HEK293 (cell line): ENCODE measurements at regions not wholly inside any gene's neighbourhood (a gene's known extent, or its start where the extent isn't known, plus 50 kb on each side); places are given as distances from the start of the nearest gene placed in this dataset.

Experiments
- CTCF ChIA-PET: fragments of 350-600 bp; formaldehyde crosslinking; extraction: SDS; loops from one replicate; lab custom pipeline; 2021; ENCODE audit warnings: antibody characterized with exemption; lab: Yijun Ruan, JAX
- POLR2A ChIA-PET: fragments of 300-600 bp; formaldehyde crosslinking; extraction: SDS; loops from one replicate; lab custom pipeline; 2020; ENCODE audit warnings: antibody characterized with exemption, inconsistent platforms; lab: Yijun Ruan, JAX
- H3K27ac ChIP-seq: fragments of 200-500 bp; sonication (Bioruptor generic); 2 replicates; pipeline ENCODE4 v1.5.1; 2014; ENCODE audit warnings: low read depth, low read length, control low read depth, inconsistent platforms; ENCODE audit errors: extremely low read depth
- H3K36me3 ChIP-seq, 2 experiments: fragments of 200-500 bp in 1 of 2; sonication (Bioruptor generic) in 1 of 2; 1 replicate in 1 of 2; 2 replicates in 1 of 2; pipeline ENCODE4 v1.5.1; 2014 to 2017; ENCODE audit warnings: inconsistent platforms in 2 of 2, low read length in 2 of 2; ENCODE audit not compliant: control insufficient read depth in 2 of 2, insufficient read depth in 1 of 2
- H3K4me1 ChIP-seq: fragments of 200-500 bp; sonication (Bioruptor generic); 2 replicates; pipeline ENCODE4 v1.5.1; 2014; ENCODE audit warnings: mild to moderate bottlenecking, low read length, inconsistent platforms; ENCODE audit not compliant: control insufficient read depth, insufficient read depth
- H3K4me3 ChIP-seq: 2 replicates; pipeline ENCODE4 v1.5.1; 2011; ENCODE audit warnings: low read depth, mild to moderate bottlenecking, control low read depth, low read length, moderate library complexity
- H3K9me3 ChIP-seq: fragments of 200-500 bp; sonication (Bioruptor generic); 2 replicates; pipeline ENCODE4 v1.5.1; 2014; ENCODE audit warnings: low read depth, low read length, inconsistent platforms; ENCODE audit not compliant: control insufficient read depth, insufficient read depth
- MEIS1 ChIP-seq: sonication (generic); formaldehyde crosslinking; IDR thresholded peaks from 2 replicates; pipeline ENCODE4 v1.8.1; 2022; ENCODE audit warnings: missing genetic modification reagents, mild to moderate bottlenecking, borderline replicate concordance
- OSR2 ChIP-seq: fragments of 450-650 bp; formaldehyde crosslinking; IDR thresholded peaks from 2 replicates; pipeline ENCODE4 v1.5.1; 2016; ENCODE audit warnings: missing biosample characterization, missing genetic modification characterization
- SCRT2 ChIP-seq: fragments of 450-650 bp; formaldehyde crosslinking; IDR thresholded peaks from 2 replicates; pipeline ENCODE4 v1.5.1; 2016; ENCODE audit warnings: missing biosample characterization, missing genetic modification characterization
- SETDB1 ChIP-seq: IDR thresholded peaks from one replicate; pipeline ENCODE4 v1.6.1; 2017; ENCODE audit warnings: mild to moderate bottlenecking, low read length, moderate library complexity, mixed read lengths; ENCODE audit not compliant: insufficient read length
- SP7 ChIP-seq: fragments of 450-650 bp; formaldehyde crosslinking; IDR thresholded peaks from 2 replicates; pipeline ENCODE4 v1.5.1; 2016; ENCODE audit warnings: missing biosample characterization, missing genetic modification characterization
- ZNF138 ChIP-seq: fragments of 450-650 bp; formaldehyde crosslinking; IDR thresholded peaks from 2 replicates; pipeline ENCODE4 v1.5.1; 2016; ENCODE audit warnings: missing biosample characterization, missing genetic modification characterization, borderline replicate concordance
- ZNF175 ChIP-seq: fragments of 450-650 bp; formaldehyde crosslinking; IDR thresholded peaks from 2 replicates; pipeline ENCODE4 v1.5.1; 2016; ENCODE audit warnings: missing biosample characterization, missing genetic modification characterization
- ZNF184 ChIP-seq: fragments of 450-650 bp; IDR thresholded peaks from 2 replicates; pipeline ENCODE4 v1.5.1; 2018; ENCODE audit warnings: missing biosample characterization, mild to moderate bottlenecking, missing genetic modification characterization
- ZNF19 ChIP-seq: fragments of 450-650 bp; formaldehyde crosslinking; IDR thresholded peaks from 2 replicates; pipeline ENCODE4; 2016; ENCODE audit warnings: missing biosample characterization, missing genetic modification characterization, low read depth
- ZNF391 ChIP-seq: fragments of 450-650 bp; formaldehyde crosslinking; IDR thresholded peaks from 2 replicates; pipeline ENCODE4 v1.5.1; 2016; ENCODE audit warnings: low read depth, missing biosample characterization, missing genetic modification characterization, borderline replicate concordance
- ZNF394 ChIP-seq: fragments of 450-650 bp; formaldehyde crosslinking; IDR thresholded peaks from 2 replicates; pipeline ENCODE4 v1.5.1; 2016; ENCODE audit warnings: missing biosample characterization, missing genetic modification characterization, mild to moderate bottlenecking, moderate library complexity, borderline replicate concordance
- ZNF426 ChIP-seq: fragments of 450-650 bp; formaldehyde crosslinking; IDR thresholded peaks from 2 replicates; pipeline ENCODE4 v1.5.1; 2017; ENCODE audit warnings: missing biosample characterization, missing genetic modification characterization, mild to moderate bottlenecking, inconsistent platforms, moderate library complexity
- ZNF629 ChIP-seq: fragments of 450-650 bp; formaldehyde crosslinking; IDR thresholded peaks from 2 replicates; pipeline ENCODE4 v1.5.1; 2017; ENCODE audit warnings: missing biosample characterization, missing genetic modification characterization
- ZNF670 ChIP-seq: fragments of 450-650 bp; formaldehyde crosslinking; IDR thresholded peaks from 2 replicates; pipeline ENCODE4 v1.5.1; 2016; ENCODE audit warnings: missing biosample characterization, missing genetic modification characterization, low read depth
- ZNF701 ChIP-seq: fragments of 450-650 bp; formaldehyde crosslinking; IDR thresholded peaks from 2 replicates; pipeline ENCODE4 v1.5.1; 2016; ENCODE audit warnings: missing biosample characterization, missing genetic modification characterization
- ZNF768 ChIP-seq: fragments of 450-650 bp; formaldehyde crosslinking; IDR thresholded peaks from 2 replicates; pipeline ENCODE4 v1.5.1; 2018; ENCODE audit warnings: missing biosample characterization, mild to moderate bottlenecking, missing genetic modification characterization
- ZNF791 ChIP-seq: fragments of 450-650 bp; formaldehyde crosslinking; IDR thresholded peaks from 2 replicates; pipeline ENCODE4 v1.5.1; 2016; ENCODE audit warnings: missing biosample characterization, missing genetic modification characterization
- ZNF837 ChIP-seq: fragments of 450-650 bp; formaldehyde crosslinking; IDR thresholded peaks from 2 replicates; pipeline ENCODE4 v1.5.1; 2016; ENCODE audit warnings: missing biosample characterization, missing genetic modification characterization
- TF ChIP-seq, protein P1 (sequence below): fragments of 450-650 bp; formaldehyde crosslinking; IDR thresholded peaks from 2 replicates; pipeline ENCODE4 v1.5.1; 2016; ENCODE audit warnings: missing biosample characterization, missing genetic modification characterization
- TF ChIP-seq, protein P2 (sequence below): fragments of 450-650 bp; formaldehyde crosslinking; IDR thresholded peaks from 2 replicates; pipeline ENCODE4 v1.5.1; 2016; ENCODE audit warnings: missing biosample characterization, missing genetic modification characterization
- TF ChIP-seq, protein P3 (sequence below): fragments of 450-650 bp; formaldehyde crosslinking; IDR thresholded peaks from 2 replicates; pipeline ENCODE4 v1.5.1; 2016; ENCODE audit warnings: missing biosample characterization, missing genetic modification characterization, low read depth
- TF ChIP-seq, protein P4 (sequence below): fragments of 450-650 bp; formaldehyde crosslinking; IDR thresholded peaks from 2 replicates; pipeline ENCODE4 v1.5.1; 2016; ENCODE audit warnings: missing biosample characterization, missing genetic modification characterization, low read depth
- TF ChIP-seq, protein P5 (sequence below): fragments of 450-650 bp; formaldehyde crosslinking; IDR thresholded peaks from 2 replicates; pipeline ENCODE4 v1.5.1; 2017; ENCODE audit warnings: missing biosample characterization, mild to moderate bottlenecking, missing genetic modification characterization, moderate library complexity

DNA sequence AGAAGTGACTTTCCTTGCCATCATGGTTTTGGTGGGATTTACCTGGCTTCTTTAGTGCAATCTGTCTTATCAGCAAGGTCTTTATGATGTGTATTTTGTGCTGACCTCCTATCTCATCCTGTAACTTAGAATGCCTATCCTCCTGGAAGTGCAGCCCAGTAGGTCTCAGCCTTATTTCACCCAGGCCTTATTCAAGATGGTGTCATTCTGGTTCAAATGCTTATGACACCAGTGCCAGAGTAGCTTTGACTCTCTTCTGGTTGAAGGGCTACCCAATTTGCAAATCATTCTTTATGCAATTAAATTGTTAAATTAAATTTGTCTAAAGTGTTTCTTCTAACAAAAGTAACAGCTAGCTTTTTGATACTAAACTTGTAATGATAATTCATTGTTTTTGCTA lies 58.8 kb upstream of the PRDM9 start (continued):
- TF ChIP-seq ZNF391 = no peak

DNA sequence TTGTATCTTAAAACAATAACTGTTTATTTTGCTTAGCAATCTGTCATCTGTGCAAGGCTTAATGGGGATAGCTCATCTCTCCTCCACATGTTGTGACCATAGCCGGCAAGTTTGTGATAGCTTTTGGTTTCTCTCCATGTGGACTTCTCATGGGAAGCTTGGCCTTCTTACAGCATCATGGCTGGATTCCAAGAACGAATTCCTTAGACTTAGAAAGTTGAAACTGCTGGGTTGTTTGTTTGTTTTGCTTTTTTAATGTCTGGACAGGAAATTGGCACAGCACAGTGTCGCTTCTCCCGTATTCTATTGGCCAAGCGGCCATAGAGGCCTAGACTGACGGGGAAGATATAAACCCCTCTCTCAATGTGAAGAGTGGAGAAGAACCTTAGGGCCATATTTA lies 61.0 kb upstream of the PRDM9 start:
- no peaks in the 10 kb centered on the region; the same call in 1 of the 2 replicates for H3K9me3 ChIP-seq
- H3K36me3 ChIP-seq = no peaks in the 10 kb centered on the region
- TF ChIP-seq ZNF768 (no peak), SCRT2 (tag by site-specific recombination) (no peak), ZNF629 (tag by site-specific recombination) (no peak), ZNF394 (tag by site-specific recombination) (no peak), ZNF175 (tag by site-specific recombination) (no peak), ZNF184 (tag by site-specific recombination) (no peak), ZNF19 (no peak)
- TF ChIP-seq, protein P1, sequence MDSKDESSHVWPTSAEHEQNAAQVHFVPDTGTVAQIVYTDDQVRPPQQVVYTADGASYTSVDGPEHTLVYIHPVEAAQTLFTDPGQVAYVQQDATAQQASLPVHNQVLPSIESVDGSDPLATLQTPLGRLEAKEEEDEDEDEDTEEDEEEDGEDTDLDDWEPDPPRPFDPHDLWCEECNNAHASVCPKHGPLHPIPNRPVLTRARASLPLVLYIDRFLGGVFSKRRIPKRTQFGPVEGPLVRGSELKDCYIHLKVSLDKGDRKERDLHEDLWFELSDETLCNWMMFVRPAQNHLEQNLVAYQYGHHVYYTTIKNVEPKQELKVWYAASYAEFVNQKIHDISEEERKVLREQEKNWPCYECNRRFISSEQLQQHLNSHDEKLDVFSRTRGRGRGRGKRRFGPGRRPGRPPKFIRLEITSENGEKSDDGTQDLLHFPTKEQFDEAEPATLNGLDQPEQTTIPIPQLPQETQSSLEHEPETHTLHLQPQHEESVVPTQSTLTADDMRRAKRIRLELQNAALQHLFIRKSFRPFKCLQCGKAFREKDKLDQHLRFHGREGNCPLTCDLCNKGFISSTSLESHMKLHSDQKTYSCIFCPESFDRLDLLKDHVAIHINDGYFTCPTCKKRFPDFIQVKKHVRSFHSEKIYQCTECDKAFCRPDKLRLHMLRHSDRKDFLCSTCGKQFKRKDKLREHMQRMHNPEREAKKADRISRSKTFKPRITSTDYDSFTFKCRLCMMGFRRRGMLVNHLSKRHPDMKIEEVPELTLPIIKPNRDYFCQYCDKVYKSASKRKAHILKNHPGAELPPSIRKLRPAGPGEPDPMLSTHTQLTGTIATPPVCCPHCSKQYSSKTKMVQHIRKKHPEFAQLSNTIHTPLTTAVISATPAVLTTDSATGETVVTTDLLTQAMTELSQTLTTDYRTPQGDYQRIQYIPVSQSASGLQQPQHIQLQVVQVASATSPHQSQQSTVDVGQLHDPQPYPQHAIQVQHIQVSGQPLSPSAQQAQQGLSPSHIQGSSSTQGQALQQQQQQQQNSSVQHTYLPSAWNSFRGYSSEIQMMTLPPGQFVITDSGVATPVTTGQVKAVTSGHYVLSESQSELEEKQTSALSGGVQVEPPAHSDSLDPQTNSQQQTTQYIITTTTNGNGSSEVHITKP (tag by site-specific recombination) = no peak
- TF ChIP-seq, protein P2, sequence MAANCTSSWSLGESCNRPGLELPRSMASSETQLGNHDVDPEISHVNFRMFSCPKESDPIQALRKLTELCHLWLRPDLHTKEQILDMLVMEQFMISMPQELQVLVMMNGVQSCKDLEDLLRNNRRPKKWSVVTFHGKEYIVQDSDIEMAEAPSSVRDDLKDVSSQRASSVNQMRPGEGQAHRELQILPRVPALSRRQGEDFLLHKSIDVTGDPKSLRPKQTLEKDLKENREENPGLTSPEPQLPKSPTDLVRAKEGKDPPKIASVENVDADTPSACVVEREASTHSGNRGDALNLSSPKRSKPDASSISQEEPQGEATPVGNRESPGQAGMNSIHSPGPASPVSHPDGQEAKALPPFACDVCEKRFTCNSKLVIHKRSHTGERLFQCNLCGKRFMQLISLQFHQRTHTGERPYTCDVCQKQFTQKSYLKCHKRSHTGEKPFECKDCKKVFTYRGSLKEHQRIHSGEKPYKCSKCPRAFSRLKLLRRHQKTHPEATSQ (tag by site-specific recombination) = no peak
- TF ChIP-seq, all 188 proteins: peak for 0
- H3K4me3 ChIP-seq = no peak overlapping the region
- POLR2A ChIA-PET = interaction anchor here (0.8 kb wide), 1 partner anchor 94 kb away, joined by 4 read pairs; no protein-coding TSS in a partner anchor
- H3K27ac ChIP-seq = no peak overlapping the region
- H3K4me1 ChIP-seq = no peaks in the 10 kb centered on the region
- CTCF ChIA-PET = interaction anchor here (0.7 kb wide), 1 partner anchor 47 kb away, joined by 3 read pairs; no protein-coding TSS in a partner anchor

DNA sequence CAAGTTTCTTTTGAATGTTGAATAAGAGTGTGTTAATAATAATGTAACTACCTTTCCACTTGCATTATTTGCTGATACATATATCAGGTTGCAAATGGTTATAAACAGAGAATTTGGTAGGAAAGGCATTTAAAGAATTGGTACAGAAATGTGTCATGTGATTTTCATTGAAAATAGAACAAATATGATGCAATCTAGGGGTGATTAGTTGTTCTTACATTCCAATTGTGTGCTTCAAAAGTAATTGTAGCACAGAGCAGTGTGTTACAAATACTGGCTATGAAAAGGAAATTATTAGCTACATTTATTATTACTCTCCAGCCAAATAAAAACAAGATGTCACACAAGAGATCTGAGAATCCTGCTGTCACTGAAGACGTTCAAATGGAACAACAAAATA lies 61.8 kb upstream of the PRDM9 start:
- Histone ChIP-seq H3K4me3 (no peak overlapping the region), H3K9me3 (no peaks in the 10 kb centered on the region; the same call in 1 of the 2 replicates), H3K27ac (no peak overlapping the region), H3K4me1 (no peaks in the 10 kb centered on the region), H3K36me3 (no peaks in the 10 kb centered on the region)
- POLR2A ChIA-PET = interaction anchor here (0.8 kb wide), 1 partner anchor 93 kb away, joined by 4 read pairs; no protein-coding TSS in a partner anchor
- CTCF ChIA-PET = interaction anchor here (0.7 kb wide), 1 partner anchor 367 kb away, joined by 3 read pairs; no protein-coding TSS in a partner anchor
- TF ChIP-seq SETDB1 = no peak
- no peak for TF ChIP-seq MEIS1
- TF ChIP-seq ZNF701 = no peak
- no peak for TF ChIP-seq ZNF670
- TF ChIP-seq, protein P3, sequence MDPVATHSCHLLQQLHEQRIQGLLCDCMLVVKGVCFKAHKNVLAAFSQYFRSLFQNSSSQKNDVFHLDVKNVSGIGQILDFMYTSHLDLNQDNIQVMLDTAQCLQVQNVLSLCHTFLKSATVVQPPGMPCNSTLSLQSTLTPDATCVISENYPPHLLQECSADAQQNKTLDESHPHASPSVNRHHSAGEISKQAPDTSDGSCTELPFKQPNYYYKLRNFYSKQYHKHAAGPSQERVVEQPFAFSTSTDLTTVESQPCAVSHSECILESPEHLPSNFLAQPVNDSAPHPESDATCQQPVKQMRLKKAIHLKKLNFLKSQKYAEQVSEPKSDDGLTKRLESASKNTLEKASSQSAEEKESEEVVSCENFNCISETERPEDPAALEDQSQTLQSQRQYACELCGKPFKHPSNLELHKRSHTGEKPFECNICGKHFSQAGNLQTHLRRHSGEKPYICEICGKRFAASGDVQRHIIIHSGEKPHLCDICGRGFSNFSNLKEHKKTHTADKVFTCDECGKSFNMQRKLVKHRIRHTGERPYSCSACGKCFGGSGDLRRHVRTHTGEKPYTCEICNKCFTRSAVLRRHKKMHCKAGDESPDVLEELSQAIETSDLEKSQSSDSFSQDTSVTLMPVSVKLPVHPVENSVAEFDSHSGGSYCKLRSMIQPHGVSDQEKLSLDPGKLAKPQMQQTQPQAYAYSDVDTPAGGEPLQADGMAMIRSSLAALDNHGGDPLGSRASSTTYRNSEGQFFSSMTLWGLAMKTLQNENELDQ = no peak
- TF ChIP-seq ZNF837 (tag by site-specific recombination) = no peak
- TF ChIP-seq ZNF138 (tag by site-specific recombination) = no peak
- TF ChIP-seq ZNF426 (tag by site-specific recombination) = no peak
- TF ChIP-seq SP7 (tag by site-specific recombination) = no peak
- TF ChIP-seq, protein P4, sequence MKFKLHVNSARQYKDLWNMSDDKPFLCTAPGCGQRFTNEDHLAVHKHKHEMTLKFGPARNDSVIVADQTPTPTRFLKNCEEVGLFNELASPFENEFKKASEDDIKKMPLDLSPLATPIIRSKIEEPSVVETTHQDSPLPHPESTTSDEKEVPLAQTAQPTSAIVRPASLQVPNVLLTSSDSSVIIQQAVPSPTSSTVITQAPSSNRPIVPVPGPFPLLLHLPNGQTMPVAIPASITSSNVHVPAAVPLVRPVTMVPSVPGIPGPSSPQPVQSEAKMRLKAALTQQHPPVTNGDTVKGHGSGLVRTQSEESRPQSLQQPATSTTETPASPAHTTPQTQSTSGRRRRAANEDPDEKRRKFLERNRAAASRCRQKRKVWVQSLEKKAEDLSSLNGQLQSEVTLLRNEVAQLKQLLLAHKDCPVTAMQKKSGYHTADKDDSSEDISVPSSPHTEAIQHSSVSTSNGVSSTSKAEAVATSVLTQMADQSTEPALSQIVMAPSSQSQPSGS = no peak
- no peak for TF ChIP-seq ZNF791
- TF ChIP-seq, protein P5, sequence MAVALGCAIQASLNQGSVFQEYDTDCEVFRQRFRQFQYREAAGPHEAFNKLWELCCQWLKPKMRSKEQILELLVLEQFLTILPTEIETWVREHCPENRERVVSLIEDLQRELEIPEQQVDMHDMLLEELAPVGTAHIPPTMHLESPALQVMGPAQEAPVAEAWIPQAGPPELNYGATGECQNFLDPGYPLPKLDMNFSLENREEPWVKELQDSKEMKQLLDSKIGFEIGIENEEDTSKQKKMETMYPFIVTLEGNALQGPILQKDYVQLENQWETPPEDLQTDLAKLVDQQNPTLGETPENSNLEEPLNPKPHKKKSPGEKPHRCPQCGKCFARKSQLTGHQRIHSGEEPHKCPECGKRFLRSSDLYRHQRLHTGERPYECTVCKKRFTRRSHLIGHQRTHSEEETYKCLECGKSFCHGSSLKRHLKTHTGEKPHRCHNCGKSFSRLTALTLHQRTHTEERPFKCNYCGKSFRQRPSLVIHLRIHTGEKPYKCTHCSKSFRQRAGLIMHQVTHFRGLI (tag by site-specific recombination) = no peak
- TF ChIP-seq OSR2 = no peak
